ENCODE measurements at regions not wholly inside any gene's neighbourhood (a gene's known extent, or its start where the extent isn't known, plus 50 kb on each side); places are given as distances from the start of the nearest gene placed in this dataset.
"Not testable (repeated sequence)": the region's sequence is repeated elsewhere in the genome, so short reads cannot be mapped to it uniquely, and the experiment has no call there.

GRCh38 chr7:65798111-65799075 lies 74.5 kb upstream of the VKORC1L1 start:
- FAIRE-seq (no peak), DNase-seq (ENCODE audit: low spot score) (no peak)

GRCh38 chr7:65800191-65800590 lies 72.7 kb upstream of the VKORC1L1 start:
- not testable (repeated sequence) for DNase-seq (ENCODE audit: low spot score)

GRCh38 chr7:65800890-65801341 lies 72.0 kb upstream of the VKORC1L1 start:
- FAIRE-seq (no peak), DNase-seq (ENCODE audit: low spot score) (no peak)

More at GRCh38 chr7:65800191-65800590, 72.7 kb upstream of the VKORC1L1 start:
- not testable (repeated sequence) for FAIRE-seq

- FAIRE-seq = no peak
- no peak for DNase-seq (ENCODE audit: low spot score)
Measured at GRCh38 chr7:65804887-65805286, 68.0 kb upstream of the VKORC1L1 start.

- DNase-seq (ENCODE audit: low spot score); FAIRE-seq: not testable (repeated sequence)
Measured at GRCh38 chr7:65807067-65807466, 65.8 kb upstream of the VKORC1L1 start.

- DNase-seq (ENCODE audit: low spot score) (no peak), FAIRE-seq (no peak)
Measured at GRCh38 chr7:65809259-65809981, 63.5 kb upstream of the VKORC1L1 start.

GRCh38 chr7:65809982-65810288 lies 62.9 kb upstream of the VKORC1L1 start:
- FAIRE-seq (no peak), DNase-seq (ENCODE audit: low spot score) (no peak)

GRCh38 chr7:65812281-65812680 lies 60.6 kb upstream of the VKORC1L1 start:
- FAIRE-seq (no peak), DNase-seq (ENCODE audit: low spot score) (no peak)

GRCh38 chr7:65814556-65815167 lies 58.2 kb upstream of the VKORC1L1 start:
- FAIRE-seq; DNase-seq (ENCODE audit: low spot score): not testable (repeated sequence)

- FAIRE-seq (no peak), DNase-seq (ENCODE audit: low spot score) (no peak)
Measured at GRCh38 chr7:65820287-65820950, 52.5 kb upstream of the VKORC1L1 start.

Data from RCC 7860 (cell line).